Esophagus squamous epithelium (tissue), 5 donors: ENCODE measurements at regions not wholly inside any gene's neighbourhood (a gene's known extent, or its start where the extent isn't known, plus 50 kb on each side); places are given as distances from the start of the nearest gene placed in this dataset.
"Not testable (repeated sequence)": the region's sequence is repeated elsewhere in the genome, so short reads cannot be mapped to it uniquely, and the experiment has no call there.

Experiments
- DNase-seq: peaks from one replicate; lab custom pipeline; 2025; lab: John Stamatoyannopoulos, UW
- H3K27ac ChIP-seq, 4 donors: fragments of 200-600 bp; sonication (generic); one replicate each; pipeline ENCODE4 v1.5.1; 2016 to 2019; ENCODE audit warnings: mild to moderate bottlenecking in 1 of 4
- H3K27me3 ChIP-seq, 4 donors: fragments of 200-600 bp; sonication (generic); 1 replicate in 3 of 4; 2 replicates in 1 of 4; pipeline versions ENCODE4 v1.5.1 to v1.6.0; 2017 to 2021; ENCODE audit warnings: antibody characterized with exemption in 1 of 4
- H3K36me3 ChIP-seq, 3 donors: fragments of 200-600 bp; sonication (generic); one replicate each; pipeline ENCODE4 v1.5.1; 2016 to 2019
- H3K4me1 ChIP-seq, 3 donors: fragments of 200-600 bp; sonication (generic); one replicate each; pipeline ENCODE4 v1.5.1; 2017 to 2019
- H3K4me3 ChIP-seq, 4 donors: fragments of 200-600 bp; sonication (generic); 1 replicate in 3 of 4; 2 replicates in 1 of 4; pipeline ENCODE4 v1.5.1; 2016 to 2019; ENCODE audit warnings: mild to moderate bottlenecking in 2 of 4, moderate library complexity in 1 of 4
- H3K9me3 ChIP-seq, 3 donors: fragments of 200-600 bp; sonication (generic); one replicate each; pipeline ENCODE4 v1.5.1; 2016 to 2019
- CTCF ChIP-seq, 6 experiments: fragments of 450-650 bp in 4 of 6; fragments of 200-600 bp in 2 of 6; sonication (generic) in 2 of 6; IDR thresholded peaks; one replicate each; pipeline ENCODE4 v1.5.1; 2016 to 2019; ENCODE audit warnings: antibody characterized with exemption in 6 of 6, mild to moderate bottlenecking in 4 of 6, moderate library complexity in 4 of 6
- POLR2A ChIP-seq, 4 donors: fragments of 450-650 bp; IDR thresholded peaks; one replicate each; pipeline ENCODE4 v1.6.1; 2017; ENCODE audit warnings: antibody characterized with exemption in 4 of 4, mild to moderate bottlenecking in 4 of 4, moderate library complexity in 3 of 4
- WGBS, 2 donors: methylation state at CpG; one replicate each; pipeline ENCODE4 v1.1.5; 2018; 5-methylcytosine and 5-hydroxymethylcytosine counted together
- intact Hi-C: fragments of 100-400 bp; cut with DNase I; formaldehyde crosslinking; loops from one replicate; pipeline ENCODE4 v1.15.0; 2022
- donor health status: DM: yes; HTN: yes; CAD: no.

- Histone ChIP-seq H3K9me3 (peaks cover 0 to 15% (median 10%) of the 10 kb centered on the region in 3 donors), H3K27ac (no peak overlapping the region), H3K4me3 (no peak overlapping the region), H3K36me3 (no peaks in the 10 kb centered on the region), H3K4me1 (no peaks in the 10 kb centered on the region), H3K27me3 (no peaks in the 10 kb centered on the region)
- DNase-seq, result no peak
- no peak for TF ChIP-seq POLR2A (IDR thresholded peaks at IDR 0.05)
- no peak for TF ChIP-seq CTCF (IDR thresholded peaks at IDR 0.05)
- intact Hi-C loops, result no loop called here
These were observed 110.3 kb downstream of the URB2 start for GRCh38 chr1:229736376-229736775.

DNA sequence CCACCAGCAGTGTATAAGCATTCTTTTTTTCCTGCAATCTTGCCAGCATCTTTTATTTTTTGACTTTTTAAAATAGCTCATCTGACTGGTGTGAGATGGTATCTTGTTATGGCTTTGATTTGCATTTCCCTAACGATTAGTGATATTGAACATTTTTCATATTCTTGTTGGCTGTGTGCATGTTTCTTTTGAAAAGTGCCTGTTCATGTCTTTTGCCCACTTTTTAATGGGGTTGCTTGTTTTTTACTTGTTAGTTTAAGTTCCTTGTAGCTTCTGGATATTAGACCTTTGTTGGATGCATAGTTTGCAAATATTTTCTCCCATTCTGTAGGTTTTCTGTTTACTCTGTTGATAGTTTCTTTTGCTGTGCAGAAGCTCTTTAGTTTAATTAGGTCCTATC is 116.6 kb downstream of the URB2 start:
- not testable (repeated sequence) for H3K9me3 ChIP-seq

GRCh38 chr1:229749992-229750391 is 123.9 kb downstream of the URB2 start:
- Histone ChIP-seq H3K36me3 (no peaks in the 10 kb centered on the region), H3K27me3 (peaks cover 0 to 26% (median 0%) of the 10 kb centered on the region in 4 donors), H3K27ac (no peak overlapping the region), H3K4me1 (no peaks in the 10 kb centered on the region), H3K4me3 (no peak overlapping the region), H3K9me3 (no peaks in the 10 kb centered on the region)
- WGBS, 2 donors, result 79 to 94% methylated on average over 3 of the region's 4 CpGs
- DNase-seq, result no peak
- intact Hi-C loops, result no loop called here
- TF ChIP-seq POLR2A (IDR thresholded peaks at IDR 0.05), result no peak
- TF ChIP-seq CTCF (IDR thresholded peaks at IDR 0.05), result no peak

More for the DNA sequence above, 116.6 kb downstream of the URB2 start:
- intact Hi-C loops, H3K4me3 ChIP-seq, H3K27ac ChIP-seq, H3K4me1 ChIP-seq, H3K36me3 ChIP-seq, DNase-seq: not testable (repeated sequence)
- WGBS, 2 donors, result 67 to 73% methylated on average over 1 of the region's 1 CpG
- peaks cover 0 to 17% (median 0%) of the 10 kb centered on the region in 4 donors for H3K27me3 ChIP-seq

DNA sequence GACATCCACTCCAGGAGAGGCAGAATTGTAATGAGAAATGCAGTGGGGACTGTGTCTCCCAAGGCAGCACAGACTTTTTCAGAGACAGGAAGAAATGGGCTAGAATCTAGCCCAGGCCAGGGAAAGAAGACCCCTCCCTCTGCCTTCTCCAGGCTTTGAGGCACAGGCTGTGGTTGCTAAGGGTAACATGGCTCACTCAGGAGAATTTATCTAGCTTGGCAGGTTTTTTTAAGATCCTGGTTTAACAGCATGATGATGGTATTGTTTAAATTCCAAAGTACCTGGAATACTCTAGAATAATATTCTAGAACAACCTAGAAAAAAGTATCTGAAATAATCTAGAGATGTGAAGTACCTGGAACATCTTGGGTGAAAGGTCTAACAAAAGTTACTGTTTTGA is 125.6 kb downstream of the URB2 start:
- Histone ChIP-seq H3K36me3 (no peaks in the 10 kb centered on the region), H3K4me3 (no peak overlapping the region), H3K27ac (no peak overlapping the region), H3K27me3 (peaks cover 0 to 16% (median 0%) of the 10 kb centered on the region in 4 donors), H3K4me1 (no peaks in the 10 kb centered on the region), H3K9me3 (no peaks in the 10 kb centered on the region)
- TF ChIP-seq POLR2A (IDR thresholded peaks at IDR 0.05), result no peak
- no peak for TF ChIP-seq CTCF (IDR thresholded peaks at IDR 0.05)
- DNase-seq, result no peak
- intact Hi-C loops, result no loop called here

DNA sequence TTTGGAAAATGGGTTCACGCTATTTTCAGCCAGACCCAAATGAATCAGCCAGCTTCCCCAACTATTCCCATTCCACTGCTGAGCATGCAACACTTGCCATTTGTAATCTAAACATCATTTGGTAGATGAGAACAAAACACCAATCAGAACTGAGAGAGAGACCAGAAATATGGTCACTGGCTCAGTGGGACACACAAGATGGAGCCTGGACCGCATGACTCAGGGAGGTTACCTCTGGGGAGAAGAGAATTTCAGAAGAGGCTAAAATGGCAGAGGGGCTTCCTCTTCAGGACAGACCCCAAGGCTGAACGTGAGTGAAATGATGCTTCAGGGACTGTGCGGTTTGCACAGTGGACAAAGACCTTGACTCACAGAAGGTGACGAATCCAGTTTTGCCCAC is 126.6 kb downstream of the URB2 start:
- Histone ChIP-seq H3K36me3 (no peaks in the 10 kb centered on the region), H3K4me1 (no peaks in the 10 kb centered on the region), H3K4me3 (no peak overlapping the region), H3K27me3 (peaks cover 0 to 8% (median 0%) of the 10 kb centered on the region in 4 donors), H3K9me3 (no peaks in the 10 kb centered on the region), H3K27ac (no peak overlapping the region)
- intact Hi-C loops, result no loop called here
- DNase-seq, result no peak
- 92 to 93% methylated on average over 5 of the region's 5 CpGs for WGBS, 2 donors
- TF ChIP-seq CTCF (IDR thresholded peaks at IDR 0.05), result no peak
- no peak for TF ChIP-seq POLR2A (IDR thresholded peaks at IDR 0.05)
